HCT116 (cell line): ENCODE measurements at regions not wholly inside any gene's neighbourhood (a gene's known extent, or its start where the extent isn't known, plus 50 kb on each side); places are given as distances from the start of the nearest gene placed in this dataset.
A peak's percentile ranks its signal among the peaks of the same experiment; 100 is the strongest.

Source experiments
- ATAC-seq: fragments of 200-7000 bp; cut with Tn5 transposase; 2 replicates; pipeline ENCODE4 v1.9.1; 2020; ENCODE audit warnings: mild to moderate bottlenecking, moderate library complexity
- BruUV-seq: library from RNA; stranded (reverse); fragments of 400-500 nt; replicated peaks from 2 replicates; lab custom pipeline; 2021; lab: Mats Ljungman, UMichigan
- CTCF ChIA-PET: fragments of 300-600 bp; sonication (Branson Sonifier 250); formaldehyde crosslinking; loops from one replicate; lab custom pipeline; 2021; ENCODE audit warnings: antibody characterized with exemption; lab: Charles Lee
- POLR2A ChIA-PET: fragments of 300-600, 350-600 bp; sonication (Branson Sonifier 250); formaldehyde crosslinking; loops from one replicate; lab custom pipeline; 2021; ENCODE audit warnings: antibody characterized with exemption; lab: Charles Lee
- RAD21 ChIA-PET, 2 experiments: fragments of 300-600 bp; sonication (Branson Sonifier 250); formaldehyde crosslinking; loops; one replicate each; lab custom pipeline; 2023; ENCODE audit warnings: low total read pairs in 2 of 2; ENCODE audit not compliant: uncharacterized antibody in 2 of 2, unreplicated experiment in 2 of 2, low non-redundant PET in 1 of 2; lab: Charles Lee
- DNase-seq: peaks from one replicate; pipeline ENCODE4 v3.0.0-alpha.2; 2010; ENCODE audit warnings: low read depth, low spot score
- H2AFZ ChIP-seq: fragments of 200-600 bp; shearing (Covaris generic), sonication (generic); 2 replicates; pipeline ENCODE4 v1.6.1; 2017; ENCODE audit warnings: low read depth, mixed run types, mixed read lengths, antibody characterized with exemption, low read length; ENCODE audit not compliant: poor library complexity, severe bottlenecking
- H3K27ac ChIP-seq: 2 replicates; pipeline ENCODE4 v1.5.1; 2012; ENCODE audit warnings: low read depth, low read length
- H3K27me3 ChIP-seq: fragments of 200-600 bp; sonication (generic); 2 replicates; pipeline ENCODE4 v1.6.1; 2016; ENCODE audit warnings: mixed run types, low read length, mixed read lengths; ENCODE audit not compliant: insufficient read depth
- H3K36me3 ChIP-seq, 2 experiments: fragments of 200-500 bp in 1 of 2; fragments of 200-600 bp in 1 of 2; sonication (Bioruptor generic) in 1 of 2; sonication (generic) in 1 of 2; 2 replicates each; pipeline versions ENCODE4 v1.5.1 to v1.6.1; 2014 to 2016; ENCODE audit warnings: low read length in 2 of 2, inconsistent platforms in 1 of 2, mixed read lengths in 1 of 2, mixed run types in 1 of 2; ENCODE audit not compliant: insufficient read depth in 2 of 2, control insufficient read depth in 1 of 2
- H3K4me1 ChIP-seq, 2 experiments: fragments of 200-600 bp in 1 of 2; sonication (generic) in 1 of 2; 2 replicates each; pipeline versions ENCODE4 v1.5.1 to v1.6.1; 2012 to 2017; ENCODE audit warnings: low read length in 2 of 2, inconsistent platforms in 1 of 2, mild to moderate bottlenecking in 1 of 2, mixed read lengths in 1 of 2, mixed run types in 1 of 2, moderate library complexity in 1 of 2; ENCODE audit not compliant: insufficient read depth in 2 of 2, control insufficient read depth in 1 of 2
- H3K4me2 ChIP-seq: fragments of 200-600 bp; sonication (generic); 2 replicates; pipeline ENCODE4 v1.6.1; 2017; ENCODE audit warnings: mixed run types, low read length, mixed read lengths
- H3K4me3 ChIP-seq, 2 experiments: fragments of 200-600 bp in 1 of 2; sonication (generic) in 1 of 2; replicated peaks in 1 of 2; 2 replicates each; pipeline ENCODE4 v1.5.1; 2011 to 2016; ENCODE audit warnings: low read length in 2 of 2, control low read depth in 1 of 2, low read depth in 1 of 2, mild to moderate bottlenecking in 1 of 2, mixed read lengths in 1 of 2, mixed run types in 1 of 2
- H3K79me2 ChIP-seq: fragments of 200-600 bp; sonication (generic); 2 replicates; pipeline ENCODE4 v1.6.1; 2017; ENCODE audit warnings: mild to moderate bottlenecking, mixed run types, low read length, moderate library complexity, mixed read lengths; ENCODE audit not compliant: insufficient read depth
- H3K9ac ChIP-seq: fragments of 200-600 bp; sonication (generic); 2 replicates; pipeline ENCODE4 v1.6.1; 2016; ENCODE audit warnings: low read length, mixed read lengths
- H3K9me2 ChIP-seq: fragments of 200-600 bp; sonication (generic), shearing (Covaris generic); 2 replicates; pipeline ENCODE4 v1.6.1; 2017; ENCODE audit warnings: mixed run types, mild to moderate bottlenecking, moderate library complexity; ENCODE audit not compliant: insufficient read depth
- H3K9me3 ChIP-seq, 2 experiments: fragments of 200-500 bp in 1 of 2; fragments of 200-600 bp in 1 of 2; sonication (Bioruptor generic) in 1 of 2; sonication (generic) in 1 of 2; 2 replicates each; pipeline ENCODE4 v1.6.1; 2014 to 2017; ENCODE audit warnings: low read length in 2 of 2, mixed read lengths in 2 of 2, inconsistent platforms in 1 of 2, low read depth in 1 of 2, mild to moderate bottlenecking in 1 of 2, mixed run types in 1 of 2, moderate library complexity in 1 of 2; ENCODE audit not compliant: control insufficient read depth in 1 of 2, insufficient read depth in 1 of 2
- H4K20me1 ChIP-seq: fragments of 200-600 bp; sonication (generic), shearing (Covaris generic); 2 replicates; pipeline ENCODE4 v1.6.1; 2017; ENCODE audit warnings: mixed run types, mild to moderate bottlenecking, moderate library complexity; ENCODE audit not compliant: insufficient read depth
- POLR2A ChIP-seq: IDR thresholded peaks from 2 replicates; pipeline ENCODE4 v1.7.0; 2011; ENCODE audit warnings: borderline replicate concordance; ENCODE audit not compliant: insufficient read depth, insufficient read length; ENCODE audit errors: extremely low read depth
- RAD21 ChIP-seq: IDR thresholded peaks from 2 replicates; pipeline ENCODE4 v1.6.1; 2012; ENCODE audit warnings: low read depth, mild to moderate bottlenecking
- SIN3A ChIP-seq: IDR thresholded peaks from 2 replicates; pipeline ENCODE4 v1.6.1; 2012; ENCODE audit warnings: low read depth
- YY1 ChIP-seq: IDR thresholded peaks from 2 replicates; pipeline ENCODE4 v1.6.1; 2011; ENCODE audit warnings: low read length, low read depth, moderate library complexity, mild to moderate bottlenecking; ENCODE audit not compliant: insufficient replicate concordance; ENCODE audit errors: extremely low read depth
- ZFX ChIP-seq: fragments of 450-650 bp; IDR thresholded peaks from 2 replicates; pipeline ENCODE4 v1.6.1; 2017
- intact Hi-C: fragments of 100-400 bp; cut with micrococcal nuclease; formaldehyde crosslinking; loops from 2 replicates; pipeline ENCODE4 v1.10.0; 2022
- TF ChIP-seq, protein P1 (sequence below): IDR thresholded peaks from 2 replicates; pipeline ENCODE4 v1.6.1; 2012
- TF ChIP-seq, protein P2 (sequence below): IDR thresholded peaks from 2 replicates; pipeline ENCODE4 v1.6.1; 2012
- TF ChIP-seq, protein P3 (sequence below), 3 experiments: fragments of 200-600 bp in 1 of 3; sonication (generic) in 1 of 3; IDR thresholded peaks in 2 of 3; conservative IDR thresholded peaks in 1 of 3; 2 replicates each; pipeline ENCODE4 v1.5.1; 2012 to 2017; ENCODE audit warnings: low read depth in 2 of 3, low read length in 2 of 3, antibody characterized with exemption in 1 of 3, borderline replicate concordance in 1 of 3, control low read depth in 1 of 3, mild to moderate bottlenecking in 1 of 3, mixed read lengths in 1 of 3, mixed run types in 1 of 3, moderate library complexity in 1 of 3; ENCODE audit not compliant: insufficient read depth in 1 of 3
- TF ChIP-seq, protein P4 (sequence below): IDR thresholded peaks from 2 replicates; pipeline ENCODE4 v1.6.1; 2012; ENCODE audit warnings: low read depth

DNA sequence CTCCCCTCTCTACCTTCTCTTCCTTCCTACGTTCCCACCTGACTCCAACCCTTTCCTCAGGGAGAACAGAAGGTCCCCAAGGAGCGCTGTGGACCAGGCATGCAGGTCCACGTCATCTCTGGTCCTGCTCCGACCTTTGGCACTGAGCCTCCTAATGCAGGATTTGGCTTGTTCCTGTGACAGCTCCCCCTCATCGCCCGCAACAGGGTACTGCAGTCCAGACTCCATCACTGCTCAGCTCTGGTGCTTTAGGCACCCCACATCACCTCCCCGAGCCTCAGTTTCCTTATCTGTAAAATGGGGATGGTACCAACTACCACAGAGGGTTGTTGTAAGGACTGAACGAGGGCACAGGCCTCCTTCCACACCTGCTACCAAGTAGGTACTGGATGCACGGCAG lies 54.6 kb downstream of the FHIP2A start:
- no peaks in the 10 kb centered on the region for H4K20me1 ChIP-seq
- DNase-seq (no peak), ATAC-seq (no peak)
- intact Hi-C loops = loop anchor here (2.0 kb wide), 1 partner anchor 325 kb away; no protein-coding TSS in a partner anchor
- CTCF ChIA-PET = interaction anchor here (1.3 to 4.2 kb wide), 7 partner anchors 9 to 572 kb away, joined by 3 to 84 read pairs (median 8); no protein-coding TSS in a partner anchor
- H3K36me3 ChIP-seq = no peaks in the 10 kb centered on the region
- no TSS peak for BruUV-seq
- H3K27ac ChIP-seq = no peak overlapping the region
- peaks cover 0 to 13% of the 10 kb centered on the region in 2 experiments; a peak in 1 of 4 replicates for H3K4me1 ChIP-seq
- TF ChIP-seq POLR2A (no peak), SIN3A (no peak), ZFX (no peak)
- TF ChIP-seq, protein P1, sequence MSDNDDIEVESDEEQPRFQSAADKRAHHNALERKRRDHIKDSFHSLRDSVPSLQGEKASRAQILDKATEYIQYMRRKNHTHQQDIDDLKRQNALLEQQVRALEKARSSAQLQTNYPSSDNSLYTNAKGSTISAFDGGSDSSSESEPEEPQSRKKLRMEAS = no peak
- no peaks in the 10 kb centered on the region for H3K27me3 ChIP-seq
- H3K9me2 ChIP-seq = no peaks in the 10 kb centered on the region
- no peak overlapping the region for H3K4me2 ChIP-seq
- no peaks in the 10 kb centered on the region for H3K9me3 ChIP-seq
- H2AFZ ChIP-seq = no peak overlapping the region
- no peak overlapping the region for H3K9ac ChIP-seq
- H3K4me3 ChIP-seq = no peak overlapping the region
- POLR2A ChIA-PET = no interaction called here
- RAD21 ChIA-PET = interaction anchor here (1.2 to 1.6 kb wide), 2 partner anchors 253 to 254 kb away, joined by 4 to 8 read pairs; no protein-coding TSS in a partner anchor
- H3K79me2 ChIP-seq = no peaks in the 10 kb centered on the region

DNA sequence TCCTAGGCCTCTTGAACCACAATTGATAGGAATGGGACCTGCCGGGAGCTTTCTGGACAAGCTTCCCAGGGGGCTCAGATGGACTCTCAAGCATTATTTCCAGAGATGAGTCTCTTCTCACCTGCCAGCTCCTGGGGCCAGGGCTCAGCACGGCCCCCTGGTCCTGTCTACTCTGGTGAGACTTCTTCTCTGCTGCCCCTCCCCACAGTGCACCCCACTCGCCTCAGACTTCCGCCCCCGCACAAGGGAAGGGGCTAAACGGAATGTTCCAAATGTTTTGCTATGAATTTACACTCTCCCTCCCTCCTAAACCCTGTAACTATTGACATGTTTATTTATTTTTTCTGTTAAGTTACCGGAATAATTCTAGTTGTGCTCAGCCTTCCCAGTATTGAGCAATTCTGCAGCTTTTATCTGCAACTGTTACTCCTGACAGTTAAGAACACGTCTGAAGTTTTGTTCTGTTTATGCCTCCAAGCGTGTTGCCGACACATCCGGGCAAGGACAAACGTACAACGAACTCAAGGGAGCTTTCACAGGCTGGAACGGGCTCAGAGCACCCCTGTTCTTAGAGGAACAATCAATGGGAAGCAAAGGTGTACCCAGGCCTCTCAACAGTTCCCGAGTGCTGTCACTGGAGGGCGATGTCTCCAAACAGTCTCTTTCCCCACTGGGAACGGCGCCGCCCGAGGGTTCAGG lies 55.2 kb downstream of the FHIP2A start:
- Histone ChIP-seq H3K4me1 (peaks cover 0 to 13% of the 10 kb centered on the region in 2 experiments; a peak in 1 of 4 replicates), H3K4me2 (peak overlapping the region; percentile 35), H3K27me3 (no peaks in the 10 kb centered on the region), H3K36me3 (no peaks in the 10 kb centered on the region), H3K9ac (no peak overlapping the region), H3K79me2 (no peaks in the 10 kb centered on the region), H3K4me3 (no peak overlapping the region), H2AFZ (peak overlapping the region; percentile 53), H3K9me3 (no peaks in the 10 kb centered on the region), H3K9me2 (no peaks in the 10 kb centered on the region), H3K27ac (no peak overlapping the region), H4K20me1 (no peaks in the 10 kb centered on the region)
- POLR2A ChIA-PET = interaction anchor here (1.0 kb wide), 1 partner anchor 253 kb away, joined by 3 read pairs; no protein-coding TSS in a partner anchor
- CTCF ChIA-PET = interaction anchor here (0.8 to 4.2 kb wide), 12 partner anchors 9 to 573 kb away, joined by 3 to 84 read pairs (median 5); partner anchors contain the start of gene TRUB1
- TF ChIP-seq, protein P1 = no peak
- TF ChIP-seq, protein P2, sequence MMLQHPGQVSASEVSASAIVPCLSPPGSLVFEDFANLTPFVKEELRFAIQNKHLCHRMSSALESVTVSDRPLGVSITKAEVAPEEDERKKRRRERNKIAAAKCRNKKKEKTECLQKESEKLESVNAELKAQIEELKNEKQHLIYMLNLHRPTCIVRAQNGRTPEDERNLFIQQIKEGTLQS = no peak
- TF ChIP-seq YY1 (peak; percentile 60), RAD21 (peak; percentile 96)
- TF ChIP-seq, protein P3, sequence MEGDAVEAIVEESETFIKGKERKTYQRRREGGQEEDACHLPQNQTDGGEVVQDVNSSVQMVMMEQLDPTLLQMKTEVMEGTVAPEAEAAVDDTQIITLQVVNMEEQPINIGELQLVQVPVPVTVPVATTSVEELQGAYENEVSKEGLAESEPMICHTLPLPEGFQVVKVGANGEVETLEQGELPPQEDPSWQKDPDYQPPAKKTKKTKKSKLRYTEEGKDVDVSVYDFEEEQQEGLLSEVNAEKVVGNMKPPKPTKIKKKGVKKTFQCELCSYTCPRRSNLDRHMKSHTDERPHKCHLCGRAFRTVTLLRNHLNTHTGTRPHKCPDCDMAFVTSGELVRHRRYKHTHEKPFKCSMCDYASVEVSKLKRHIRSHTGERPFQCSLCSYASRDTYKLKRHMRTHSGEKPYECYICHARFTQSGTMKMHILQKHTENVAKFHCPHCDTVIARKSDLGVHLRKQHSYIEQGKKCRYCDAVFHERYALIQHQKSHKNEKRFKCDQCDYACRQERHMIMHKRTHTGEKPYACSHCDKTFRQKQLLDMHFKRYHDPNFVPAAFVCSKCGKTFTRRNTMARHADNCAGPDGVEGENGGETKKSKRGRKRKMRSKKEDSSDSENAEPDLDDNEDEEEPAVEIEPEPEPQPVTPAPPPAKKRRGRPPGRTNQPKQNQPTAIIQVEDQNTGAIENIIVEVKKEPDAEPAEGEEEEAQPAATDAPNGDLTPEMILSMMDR (IDR thresholded peaks at IDR 0.05 in 2 of 3, conservative IDR thresholded peaks at IDR 0.05 in 1 of 3; ENCODE audit: borderline replicate concordance in 1 of 3, insufficient read depth in 1 of 3, low read depth in 2 of 3, low read length in 2 of 3) = peak; percentile 95 to 97 (median 96)
- TF ChIP-seq, protein P4, sequence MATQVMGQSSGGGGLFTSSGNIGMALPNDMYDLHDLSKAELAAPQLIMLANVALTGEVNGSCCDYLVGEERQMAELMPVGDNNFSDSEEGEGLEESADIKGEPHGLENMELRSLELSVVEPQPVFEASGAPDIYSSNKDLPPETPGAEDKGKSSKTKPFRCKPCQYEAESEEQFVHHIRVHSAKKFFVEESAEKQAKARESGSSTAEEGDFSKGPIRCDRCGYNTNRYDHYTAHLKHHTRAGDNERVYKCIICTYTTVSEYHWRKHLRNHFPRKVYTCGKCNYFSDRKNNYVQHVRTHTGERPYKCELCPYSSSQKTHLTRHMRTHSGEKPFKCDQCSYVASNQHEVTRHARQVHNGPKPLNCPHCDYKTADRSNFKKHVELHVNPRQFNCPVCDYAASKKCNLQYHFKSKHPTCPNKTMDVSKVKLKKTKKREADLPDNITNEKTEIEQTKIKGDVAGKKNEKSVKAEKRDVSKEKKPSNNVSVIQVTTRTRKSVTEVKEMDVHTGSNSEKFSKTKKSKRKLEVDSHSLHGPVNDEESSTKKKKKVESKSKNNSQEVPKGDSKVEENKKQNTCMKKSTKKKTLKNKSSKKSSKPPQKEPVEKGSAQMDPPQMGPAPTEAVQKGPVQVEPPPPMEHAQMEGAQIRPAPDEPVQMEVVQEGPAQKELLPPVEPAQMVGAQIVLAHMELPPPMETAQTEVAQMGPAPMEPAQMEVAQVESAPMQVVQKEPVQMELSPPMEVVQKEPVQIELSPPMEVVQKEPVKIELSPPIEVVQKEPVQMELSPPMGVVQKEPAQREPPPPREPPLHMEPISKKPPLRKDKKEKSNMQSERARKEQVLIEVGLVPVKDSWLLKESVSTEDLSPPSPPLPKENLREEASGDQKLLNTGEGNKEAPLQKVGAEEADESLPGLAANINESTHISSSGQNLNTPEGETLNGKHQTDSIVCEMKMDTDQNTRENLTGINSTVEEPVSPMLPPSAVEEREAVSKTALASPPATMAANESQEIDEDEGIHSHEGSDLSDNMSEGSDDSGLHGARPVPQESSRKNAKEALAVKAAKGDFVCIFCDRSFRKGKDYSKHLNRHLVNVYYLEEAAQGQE = no peak
- no TSS peak for BruUV-seq
- ATAC-seq (peak; percentile 94), DNase-seq (peak; percentile 74)
- RAD21 ChIA-PET = interaction anchor here (0.6 to 1.6 kb wide), 3 partner anchors 153 to 253 kb away, joined by 3 to 8 read pairs (median 4); no protein-coding TSS in a partner anchor
- intact Hi-C loops = loop anchor here (1.0 to 2.0 kb wide), 3 partner anchors 253 to 541 kb away; no protein-coding TSS in a partner anchor
